ENCODE measurements at regions not wholly inside any gene's neighbourhood (a gene's known extent, or its start where the extent isn't known, plus 50 kb on each side); places are given as distances from the start of the nearest gene placed in this dataset.

GRCh38 chr7:47709451-47709850, 127.5 kb upstream of the TNS3 start:
- 92% methylated on average over 6 of the region's 6 CpGs for WGBS (ENCODE audit: low lambda C conversion rate, missing lambda C conversion rate)
- Histone ChIP-seq H3K27me3 (no peaks in the 10 kb centered on the region), H3K9me2 (replicated peaks; ENCODE audit: insufficient read depth) (no peaks in the 10 kb centered on the region), H3K36me3 (replicated peaks; ENCODE audit: insufficient read depth, low read depth) (no peaks in the 10 kb centered on the region), H3K4me2 (no peak overlapping the region), H3K4me1 (ENCODE audit: insufficient read depth) (no peaks in the 10 kb centered on the region), H2AFZ (no peak overlapping the region), H3K27ac (no peak overlapping the region), H4K20me1 (ENCODE audit: insufficient read depth, poor library complexity, severe bottlenecking) (no peaks in the 10 kb centered on the region), H3K4me3 (no peak overlapping the region), H3K79me2 (no peaks in the 10 kb centered on the region), H3K9me3 (ENCODE audit: low read depth) (no peaks in the 10 kb centered on the region)
- TF ChIP-seq CTCF (IDR thresholded peaks at IDR 0.05; ENCODE audit: poor library complexity) (no peak), EZH2 (IDR thresholded peaks at IDR 0.05; ENCODE audit: borderline replicate concordance) (no peak), EZH2phosphoT487 (IDR thresholded peaks at IDR 0.05; ENCODE audit: low read depth, severe bottlenecking, unreplicated experiment) (no peak)
- DNase-seq (ENCODE audit: low spot score): no peak

- no peak for DNase-seq (ENCODE audit: low spot score)
- WGBS (ENCODE audit: low lambda C conversion rate, missing lambda C conversion rate): 91% methylated on average over 4 of the region's 4 CpGs
- Histone ChIP-seq H2AFZ (no peak overlapping the region), H3K4me1 (ENCODE audit: insufficient read depth) (no peaks in the 10 kb centered on the region), H3K4me3 (no peak overlapping the region), H3K79me2 (no peaks in the 10 kb centered on the region), H3K9me2 (replicated peaks; ENCODE audit: insufficient read depth) (no peaks in the 10 kb centered on the region), H3K36me3 (replicated peaks; ENCODE audit: insufficient read depth, low read depth) (no peaks in the 10 kb centered on the region), H3K27me3 (no peaks in the 10 kb centered on the region), H4K20me1 (ENCODE audit: insufficient read depth, poor library complexity, severe bottlenecking) (no peaks in the 10 kb centered on the region), H3K27ac (no peak overlapping the region), H3K9me3 (ENCODE audit: low read depth) (no peaks in the 10 kb centered on the region), H3K4me2 (no peak overlapping the region)
- no peak for TF ChIP-seq CTCF (IDR thresholded peaks at IDR 0.05; ENCODE audit: poor library complexity)
Observed at GRCh38 chr7:47709051-47709450, 127.1 kb upstream of the TNS3 start.

GRCh38 chr7:47707583-47707982, 125.7 kb upstream of the TNS3 start:
- Histone ChIP-seq H3K4me1 (ENCODE audit: insufficient read depth) (no peaks in the 10 kb centered on the region), H2AFZ (no peak overlapping the region), H3K4me2 (no peak overlapping the region), H3K27ac (no peak overlapping the region), H3K36me3 (replicated peaks; ENCODE audit: insufficient read depth, low read depth) (no peaks in the 10 kb centered on the region), H3K9me2 (replicated peaks; ENCODE audit: insufficient read depth) (no peaks in the 10 kb centered on the region), H3K79me2 (no peaks in the 10 kb centered on the region), H3K27me3 (no peaks in the 10 kb centered on the region), H3K4me3 (no peak overlapping the region), H3K9me3 (ENCODE audit: low read depth) (no peaks in the 10 kb centered on the region), H4K20me1 (ENCODE audit: insufficient read depth, poor library complexity, severe bottlenecking) (no peaks in the 10 kb centered on the region)
- WGBS (ENCODE audit: low lambda C conversion rate, missing lambda C conversion rate): 96% methylated on average over 6 of the region's 6 CpGs
- no peak for DNase-seq (ENCODE audit: low spot score)
- no peak for TF ChIP-seq EZH2phosphoT487 (IDR thresholded peaks at IDR 0.05; ENCODE audit: low read depth, severe bottlenecking, unreplicated experiment)
- TF ChIP-seq EZH2 (IDR thresholded peaks at IDR 0.05; ENCODE audit: borderline replicate concordance): no peak
- TF ChIP-seq CTCF (IDR thresholded peaks at IDR 0.05; ENCODE audit: poor library complexity): no peak

- TF ChIP-seq EZH2 (IDR thresholded peaks at IDR 0.05; ENCODE audit: borderline replicate concordance) (no peak), CTCF (IDR thresholded peaks at IDR 0.05; ENCODE audit: poor library complexity) (no peak)
- Histone ChIP-seq H3K79me2 (no peaks in the 10 kb centered on the region), H4K20me1 (ENCODE audit: insufficient read depth, poor library complexity, severe bottlenecking) (no peaks in the 10 kb centered on the region), H3K9me2 (replicated peaks; ENCODE audit: insufficient read depth) (no peaks in the 10 kb centered on the region), H3K4me1 (ENCODE audit: insufficient read depth) (no peaks in the 10 kb centered on the region), H3K4me3 (no peak overlapping the region), H3K4me2 (no peak overlapping the region), H3K27ac (no peak overlapping the region), H3K9me3 (ENCODE audit: low read depth) (no peaks in the 10 kb centered on the region), H3K27me3 (no peaks in the 10 kb centered on the region), H2AFZ (no peak overlapping the region), H3K36me3 (replicated peaks; ENCODE audit: insufficient read depth, low read depth) (no peaks in the 10 kb centered on the region)
- no peak for DNase-seq (ENCODE audit: low spot score)
- 94% methylated on average over 2 of the region's 2 CpGs for WGBS (ENCODE audit: low lambda C conversion rate, missing lambda C conversion rate)
Observed at GRCh38 chr7:47704936-47705335, 123.0 kb upstream of the TNS3 start.
